ENCODE measurements at regions not wholly inside any gene's neighbourhood (a gene's known extent, or its start where the extent isn't known, plus 50 kb on each side); places are given as distances from the start of the nearest gene placed in this dataset.
"Not testable (repeated sequence)": the region's sequence is repeated elsewhere in the genome, so short reads cannot be mapped to it uniquely, and the experiment has no call there.

GRCh38 chr3:185995352-185995751, 57.5 kb upstream of the TRA2B start:
- Mint-ChIP-seq H3K4me1 (no peaks in the 10 kb centered on the region), H3K27me3 (peaks cover 5 to 10% of the 10 kb centered on the region in 2 donors), H3K9me3 (peaks cover 0 to 2% (median 0%) of the 10 kb centered on the region in 8 donors), H3K36me3 (no peaks in the 10 kb centered on the region), H3K27ac (no peak overlapping the region), H3K4me3 (no peak overlapping the region)
- Histone ChIP-seq H3K4me1 (ENCODE audit: insufficient read depth, low read length) (no peaks in the 10 kb centered on the region), H3K27me3 (ENCODE audit: insufficient read depth, low read length) (no peaks in the 10 kb centered on the region), H3K36me3 (ENCODE audit: insufficient read depth, low read length) (no peaks in the 10 kb centered on the region), H3K27ac (ENCODE audit: low read depth, low read length) (no peak overlapping the region), H3K9me3 (ENCODE audit: control insufficient read depth in 1 of 2, low read length in 2 of 2) (no peaks in the 10 kb centered on the region), H3K4me3 (ENCODE audit: low read length in 2 of 2) (no peak overlapping the region)
- DNase-seq, result no peak
- intact Hi-C loops (cut with micrococcal nuclease), result no loop called here
- ChIA-PET POLR2A (ENCODE audit: partially characterized antibody) (no interaction called here), CTCF (ENCODE audit: partially characterized antibody) (interaction anchor here (0.8 to 3.7 kb wide), 4 partner anchors 8 to 18 kb away, joined by 3 to 18 read pairs (median 4); no protein-coding TSS in a partner anchor)

GRCh38 chr3:185992831-185993374, 55.1 kb upstream of the TRA2B start:
- Histone ChIP-seq H3K4me1 (ENCODE audit: insufficient read depth, low read length) (no peaks in the 10 kb centered on the region), H3K4me3 (ENCODE audit: low read length in 2 of 2) (no peak overlapping the region), H3K36me3 (ENCODE audit: insufficient read depth, low read length) (no peaks in the 10 kb centered on the region), H3K27me3 (ENCODE audit: insufficient read depth, low read length) (no peaks in the 10 kb centered on the region), H3K27ac (ENCODE audit: low read depth, low read length) (no peak overlapping the region), H3K9me3 (ENCODE audit: control insufficient read depth in 1 of 2, low read length in 2 of 2) (no peaks in the 10 kb centered on the region)
- POLR2A ChIA-PET (ENCODE audit: partially characterized antibody), result no interaction called here
- H3K27me3 Mint-ChIP-seq, result peaks cover 0 to 6% of the 10 kb centered on the region in 2 donors
- intact Hi-C loops (cut with micrococcal nuclease), result no loop called here
- H3K9me3 Mint-ChIP-seq, result peaks cover 0 to 2% (median 0%) of the 10 kb centered on the region in 8 donors
- H3K36me3 Mint-ChIP-seq, result no peaks in the 10 kb centered on the region
- no peak overlapping the region for H3K27ac Mint-ChIP-seq
- CTCF ChIA-PET (ENCODE audit: partially characterized antibody), result interaction anchor here (1.2 to 1.9 kb wide), 2 partner anchors 11 to 49 kb away, joined by 4 to 15 read pairs; no protein-coding TSS in a partner anchor
- no peaks in the 10 kb centered on the region for H3K4me1 Mint-ChIP-seq
- H3K4me3 Mint-ChIP-seq, result no peak overlapping the region
- DNase-seq, result no peak

- H3K4me3 Mint-ChIP-seq; H3K36me3 Mint-ChIP-seq; H3K4me3 ChIP-seq (ENCODE audit: low read length in 2 of 2); POLR2A ChIA-PET (ENCODE audit: partially characterized antibody); H3K27me3 Mint-ChIP-seq; H3K9me3 ChIP-seq (ENCODE audit: control insufficient read depth in 1 of 2, low read length in 2 of 2); DNase-seq; H3K27ac ChIP-seq (ENCODE audit: low read depth, low read length); H3K4me1 ChIP-seq (ENCODE audit: insufficient read depth, low read length); H3K9me3 Mint-ChIP-seq; H3K36me3 ChIP-seq (ENCODE audit: insufficient read depth, low read length); H3K4me1 Mint-ChIP-seq; H3K27ac Mint-ChIP-seq; intact Hi-C loops (cut with micrococcal nuclease); H3K27me3 ChIP-seq (ENCODE audit: insufficient read depth, low read length): not testable (repeated sequence)
- CTCF ChIA-PET (ENCODE audit: partially characterized antibody), result interaction anchor here (0.8 to 2.1 kb wide), 2 partner anchors 12 to 626 kb away, joined by 3 to 6 read pairs; no protein-coding TSS in a partner anchor
These were observed 53.2 kb upstream of the TRA2B start for GRCh38 chr3:185990995-185991394.

- Mint-ChIP-seq H3K9me3 (peaks cover 0 to 2% (median 0%) of the 10 kb centered on the region in 8 donors), H3K27me3 (peaks cover 0 to 4% of the 10 kb centered on the region in 2 donors), H3K4me3 (no peak overlapping the region), H3K36me3 (no peaks in the 10 kb centered on the region), H3K4me1 (no peaks in the 10 kb centered on the region), H3K27ac (no peak overlapping the region)
- Histone ChIP-seq H3K9me3 (ENCODE audit: control insufficient read depth in 1 of 2, low read length in 2 of 2) (no peaks in the 10 kb centered on the region), H3K27ac (ENCODE audit: low read depth, low read length) (no peak overlapping the region), H3K4me1 (ENCODE audit: insufficient read depth, low read length) (no peaks in the 10 kb centered on the region), H3K4me3 (ENCODE audit: low read length in 2 of 2) (no peak overlapping the region), H3K36me3 (ENCODE audit: insufficient read depth, low read length) (no peaks in the 10 kb centered on the region), H3K27me3 (ENCODE audit: insufficient read depth, low read length) (no peaks in the 10 kb centered on the region)
- no peak for DNase-seq
- intact Hi-C loops (cut with micrococcal nuclease), result no loop called here
- POLR2A ChIA-PET (ENCODE audit: partially characterized antibody), result no interaction called here
- CTCF ChIA-PET (ENCODE audit: partially characterized antibody), result interaction anchor here (1.2 to 2.9 kb wide), 7 partner anchors 11 to 627 kb away, joined by 3 to 9 read pairs (median 4); partner anchors contain the start of gene AHSG
These were observed 51.7 kb upstream of the TRA2B start for GRCh38 chr3:185989511-185989910.

GRCh38 chr3:185988816-185989175, 51.0 kb upstream of the TRA2B start:
- POLR2A ChIA-PET (ENCODE audit: partially characterized antibody), result no interaction called here
- no peaks in the 10 kb centered on the region for H3K4me1 ChIP-seq (ENCODE audit: insufficient read depth, low read length)
- no peak for DNase-seq
- intact Hi-C loops (cut with micrococcal nuclease), result no loop called here
- H3K36me3 Mint-ChIP-seq, result no peaks in the 10 kb centered on the region
- no peaks in the 10 kb centered on the region for H3K9me3 ChIP-seq (ENCODE audit: control insufficient read depth in 1 of 2, low read length in 2 of 2)
- no peaks in the 10 kb centered on the region for H3K36me3 ChIP-seq (ENCODE audit: insufficient read depth, low read length)
- CTCF ChIA-PET (ENCODE audit: partially characterized antibody), result interaction anchor here (1.2 to 3.7 kb wide), 7 partner anchors 10 to 628 kb away, joined by 3 to 18 read pairs (median 6); partner anchors contain the start of gene AHSG
- H3K27me3 Mint-ChIP-seq, result peaks cover 0 to 4% of the 10 kb centered on the region in 2 donors
- no peak overlapping the region for H3K27ac ChIP-seq (ENCODE audit: low read depth, low read length)
- no peaks in the 10 kb centered on the region for H3K27me3 ChIP-seq (ENCODE audit: insufficient read depth, low read length)
- no peak overlapping the region for H3K4me3 ChIP-seq (ENCODE audit: low read length in 2 of 2)
- peaks cover 0 to 2% (median 0%) of the 10 kb centered on the region in 8 donors for H3K9me3 Mint-ChIP-seq
- H3K4me3 Mint-ChIP-seq, result no peak overlapping the region
- H3K27ac Mint-ChIP-seq, result no peak overlapping the region
- H3K4me1 Mint-ChIP-seq, result peaks cover 0 to 3% (median 0%) of the 10 kb centered on the region in 4 donors

- intact Hi-C loops (cut with micrococcal nuclease), result no loop called here
- Histone ChIP-seq H3K27me3 (ENCODE audit: insufficient read depth, low read length) (no peaks in the 10 kb centered on the region), H3K4me1 (ENCODE audit: insufficient read depth, low read length) (peaks cover 3% of the 10 kb centered on the region), H3K36me3 (ENCODE audit: insufficient read depth, low read length) (no peaks in the 10 kb centered on the region), H3K4me3 (ENCODE audit: low read length in 2 of 2) (no peak overlapping the region), H3K27ac (ENCODE audit: low read depth, low read length) (no peak overlapping the region), H3K9me3 (ENCODE audit: control insufficient read depth in 1 of 2, low read length in 2 of 2) (no peaks in the 10 kb centered on the region)
- no peak for DNase-seq
- no peak overlapping the region for H3K27ac Mint-ChIP-seq
- H3K36me3 Mint-ChIP-seq, result no peaks in the 10 kb centered on the region
- peaks cover 4% of the 10 kb centered on the region in 2 donors for H3K27me3 Mint-ChIP-seq
- H3K9me3 Mint-ChIP-seq, result peaks cover 0 to 2% (median 0%) of the 10 kb centered on the region in 8 donors
- POLR2A ChIA-PET (ENCODE audit: partially characterized antibody), result interaction anchor here (1.1 kb wide), 1 partner anchor 626 kb away, joined by 3 read pairs; no protein-coding TSS in a partner anchor
- peaks cover 0 to 8% (median 2%) of the 10 kb centered on the region in 4 donors for H3K4me1 Mint-ChIP-seq
- CTCF ChIA-PET (ENCODE audit: partially characterized antibody), result interaction anchor here (2.1 to 3.7 kb wide), 4 partner anchors 11 to 628 kb away, joined by 9 to 18 read pairs (median 14); partner anchors contain the start of gene AHSG
- no peak overlapping the region for H3K4me3 Mint-ChIP-seq
These were observed 50.4 kb upstream of the TRA2B start for GRCh38 chr3:185988080-185988815.

Data from CD4-positive, alpha-beta memory T cell (primary cell).